Cardiac muscle cell (in vitro differentiated cells and primary cell): ENCODE measurements at regions not wholly inside any gene's neighbourhood (a gene's known extent, or its start where the extent isn't known, plus 50 kb on each side); places are given as distances from the start of the nearest gene placed in this dataset.
"Not testable (repeated sequence)": the region's sequence is repeated elsewhere in the genome, so short reads cannot be mapped to it uniquely, and the experiment has no call there.

Experiments used
- DNase-seq, 2 donors: peaks; one replicate each; pipeline versions ENCODE4 v3.0.0 to v3.0.0-alpha.2; 2010 to 2017; ENCODE audit warnings: low read depth in 1 of 2, low spot score in 1 of 2
- H3K27ac ChIP-seq: fragments of 200-600 bp; sonication (generic); 2 replicates; pipeline ENCODE4 v1.5.1; 2016
- H3K27me3 ChIP-seq: fragments of 200-600 bp; sonication (generic); 2 replicates; pipeline ENCODE4 v1.6.0; 2016; ENCODE audit warnings: control low read depth
- H3K36me3 ChIP-seq: fragments of 200-600 bp; sonication (generic); 2 replicates; pipeline ENCODE4 v1.5.1; 2016; ENCODE audit warnings: control low read depth
- H3K4me1 ChIP-seq: fragments of 200-600 bp; sonication (generic); 2 replicates; pipeline ENCODE4 v1.8.1; 2017; ENCODE audit warnings: low read depth, mild to moderate bottlenecking, mixed run types
- H3K4me3 ChIP-seq: fragments of 200-600 bp; sonication (generic); 2 replicates; pipeline ENCODE4 v1.5.1; 2016; ENCODE audit warnings: mild to moderate bottlenecking
- H3K9me3 ChIP-seq: fragments of 200-600 bp; sonication (generic); 2 replicates; pipeline ENCODE4 v1.5.1; 2017; ENCODE audit warnings: low read depth, mild to moderate bottlenecking, control low read depth
- TF ChIP-seq, protein P1 (sequence below): IDR thresholded peaks from 2 replicates; pipeline ENCODE4 v1.5.1; 2012; ENCODE audit warnings: low read depth, mild to moderate bottlenecking, low read length

DNA sequence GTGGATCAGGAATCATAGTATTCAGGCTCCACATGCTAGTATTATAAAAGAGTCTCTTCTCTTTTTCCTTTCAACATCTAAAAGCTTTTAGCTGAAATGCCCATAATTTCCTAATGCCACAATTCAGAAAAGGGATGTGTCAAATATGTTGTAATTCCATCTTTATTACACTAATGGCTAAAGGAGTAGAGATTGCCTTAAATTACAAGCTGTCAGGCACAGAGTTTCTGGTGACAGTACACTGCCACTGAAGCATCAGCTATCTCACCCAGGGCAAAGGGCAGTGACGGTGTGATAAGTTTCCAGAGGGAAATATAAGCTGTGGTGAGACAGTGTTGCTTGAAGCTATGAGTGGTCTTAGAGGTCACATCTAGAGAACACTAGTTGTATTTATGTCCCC, 581.1 kb downstream of the KCNT2 start:
- TF ChIP-seq, protein P1, sequence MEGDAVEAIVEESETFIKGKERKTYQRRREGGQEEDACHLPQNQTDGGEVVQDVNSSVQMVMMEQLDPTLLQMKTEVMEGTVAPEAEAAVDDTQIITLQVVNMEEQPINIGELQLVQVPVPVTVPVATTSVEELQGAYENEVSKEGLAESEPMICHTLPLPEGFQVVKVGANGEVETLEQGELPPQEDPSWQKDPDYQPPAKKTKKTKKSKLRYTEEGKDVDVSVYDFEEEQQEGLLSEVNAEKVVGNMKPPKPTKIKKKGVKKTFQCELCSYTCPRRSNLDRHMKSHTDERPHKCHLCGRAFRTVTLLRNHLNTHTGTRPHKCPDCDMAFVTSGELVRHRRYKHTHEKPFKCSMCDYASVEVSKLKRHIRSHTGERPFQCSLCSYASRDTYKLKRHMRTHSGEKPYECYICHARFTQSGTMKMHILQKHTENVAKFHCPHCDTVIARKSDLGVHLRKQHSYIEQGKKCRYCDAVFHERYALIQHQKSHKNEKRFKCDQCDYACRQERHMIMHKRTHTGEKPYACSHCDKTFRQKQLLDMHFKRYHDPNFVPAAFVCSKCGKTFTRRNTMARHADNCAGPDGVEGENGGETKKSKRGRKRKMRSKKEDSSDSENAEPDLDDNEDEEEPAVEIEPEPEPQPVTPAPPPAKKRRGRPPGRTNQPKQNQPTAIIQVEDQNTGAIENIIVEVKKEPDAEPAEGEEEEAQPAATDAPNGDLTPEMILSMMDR, result no peak
- DNase-seq, result no peak
- no peak overlapping the region for H3K27ac ChIP-seq
- H3K36me3 ChIP-seq, result no peaks in the 10 kb centered on the region
- H3K27me3 ChIP-seq, result no peaks in the 10 kb centered on the region
- no peaks in the 10 kb centered on the region for H3K4me1 ChIP-seq
- no peak overlapping the region for H3K4me3 ChIP-seq
- H3K9me3 ChIP-seq, result no peaks in the 10 kb centered on the region

DNA sequence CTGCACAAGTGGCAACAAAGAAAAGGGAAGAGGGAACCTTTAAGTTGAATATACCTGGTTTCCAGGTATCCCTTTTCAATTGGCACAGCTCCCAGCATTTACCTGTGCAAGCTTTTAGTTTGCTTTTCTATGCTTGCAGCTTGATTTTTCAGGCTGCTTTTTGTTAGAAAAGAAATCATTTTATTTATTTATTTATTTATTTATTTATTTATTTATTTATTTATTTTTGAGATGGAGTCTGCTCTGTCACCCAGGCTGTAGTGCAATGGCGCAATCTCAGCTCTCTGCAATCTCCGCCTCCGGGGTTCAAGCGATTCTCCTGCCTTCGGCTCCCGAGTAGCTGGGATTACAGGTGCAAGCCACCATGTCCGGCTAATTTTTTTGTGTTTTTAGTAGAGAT, 587.1 kb downstream of the KCNT2 start:
- not testable (repeated sequence) for H3K36me3 ChIP-seq, H3K9me3 ChIP-seq, DNase-seq, H3K4me1 ChIP-seq, H3K27ac ChIP-seq, H3K4me3 ChIP-seq, H3K27me3 ChIP-seq

DNA sequence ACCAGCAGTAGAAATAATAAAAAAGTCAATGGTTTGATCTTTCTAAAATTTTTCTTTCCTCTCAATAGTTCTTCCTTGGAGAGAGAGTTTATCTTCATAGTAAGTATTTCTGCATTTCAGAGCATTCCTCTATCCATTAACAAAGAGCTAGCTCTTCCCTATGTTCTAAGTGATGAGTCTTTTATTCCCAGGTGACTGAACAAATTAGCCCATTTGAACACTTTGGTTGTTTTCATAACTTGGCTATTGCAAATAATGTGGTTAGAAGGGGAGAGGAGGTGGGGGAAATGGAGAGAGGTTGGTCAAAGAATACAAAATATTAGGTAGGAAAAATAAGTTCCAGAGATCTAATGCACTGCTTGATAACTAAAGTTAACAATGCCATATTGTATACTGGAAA, 598.9 kb downstream of the KCNT2 start:
- Histone ChIP-seq H3K9me3 (no peaks in the 10 kb centered on the region), H3K4me3 (no peak overlapping the region), H3K4me1 (no peaks in the 10 kb centered on the region), H3K27me3 (no peaks in the 10 kb centered on the region), H3K27ac (no peak overlapping the region), H3K36me3 (no peaks in the 10 kb centered on the region)
- TF ChIP-seq, protein P1, result no peak
- no peak for DNase-seq

DNA sequence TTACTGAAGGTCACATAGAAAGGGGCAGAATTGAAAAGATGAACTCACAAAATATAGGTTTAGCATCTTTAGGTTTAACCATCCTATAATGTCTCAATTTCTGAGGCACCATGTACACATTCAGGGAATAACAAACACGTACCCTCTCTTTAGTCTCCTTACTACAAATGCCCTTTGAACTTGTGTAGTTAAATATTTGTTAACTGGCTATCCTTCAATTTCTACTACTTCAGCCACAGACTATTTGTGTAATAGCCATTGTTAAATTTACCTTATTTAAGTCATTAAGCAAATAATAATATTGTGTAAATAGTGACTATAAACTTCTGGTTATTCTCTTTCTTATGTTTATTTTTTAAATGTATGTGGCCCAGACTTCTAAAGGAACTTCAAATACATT, 600.5 kb downstream of the KCNT2 start:
- Histone ChIP-seq H3K27me3 (no peaks in the 10 kb centered on the region), H3K4me1 (no peaks in the 10 kb centered on the region), H3K27ac (no peak overlapping the region), H3K36me3 (no peaks in the 10 kb centered on the region), H3K9me3 (no peaks in the 10 kb centered on the region), H3K4me3 (no peak overlapping the region)
- DNase-seq, result no peak
- TF ChIP-seq, protein P1, result no peak

DNA sequence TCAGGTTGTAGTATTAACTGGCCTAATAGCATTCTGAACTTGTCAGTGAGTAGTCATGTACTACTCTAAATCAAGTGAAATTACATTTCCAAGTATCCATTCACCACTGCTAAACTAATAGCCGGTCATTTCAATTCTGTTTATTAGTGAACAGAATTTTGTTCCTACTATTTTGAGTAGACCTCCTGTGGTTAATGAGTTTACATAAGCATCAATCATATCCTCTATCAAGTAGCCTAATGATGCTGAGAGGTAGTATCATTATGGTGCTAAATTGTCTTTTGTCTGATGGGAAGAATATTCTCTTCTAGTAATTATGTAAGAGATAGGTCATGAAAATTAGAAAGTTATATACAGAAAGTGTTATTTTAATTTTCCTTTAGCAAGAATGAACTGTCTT, 602.8 kb downstream of the KCNT2 start:
- Histone ChIP-seq H3K27me3 (no peaks in the 10 kb centered on the region), H3K36me3 (no peaks in the 10 kb centered on the region), H3K9me3 (no peaks in the 10 kb centered on the region), H3K4me1 (no peaks in the 10 kb centered on the region), H3K27ac (no peak overlapping the region), H3K4me3 (no peak overlapping the region)
- TF ChIP-seq, protein P1, result no peak
- no peak for DNase-seq

DNA sequence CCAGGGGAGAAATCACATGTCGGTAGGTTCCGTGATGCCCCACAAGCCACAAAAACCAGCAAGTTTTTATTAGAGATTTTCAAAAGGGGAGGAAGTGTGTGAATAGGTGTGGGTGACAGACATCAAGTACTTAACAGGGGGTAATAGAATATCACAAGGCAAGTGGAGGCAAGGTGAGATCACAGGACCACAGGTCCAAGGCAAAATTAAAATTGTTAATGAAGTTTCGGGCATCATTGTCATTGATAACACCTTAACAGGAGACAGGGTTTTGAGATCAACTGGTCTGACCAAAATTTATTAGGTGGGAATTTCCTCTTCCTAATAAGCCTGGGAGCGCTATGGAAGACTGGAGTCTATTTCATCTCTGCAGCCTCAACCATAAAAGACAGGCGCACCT, 603.9 kb downstream of the KCNT2 start:
- not testable (repeated sequence) for H3K36me3 ChIP-seq, H3K9me3 ChIP-seq, H3K27ac ChIP-seq, DNase-seq, H3K27me3 ChIP-seq, H3K4me1 ChIP-seq, H3K4me3 ChIP-seq

DNA sequence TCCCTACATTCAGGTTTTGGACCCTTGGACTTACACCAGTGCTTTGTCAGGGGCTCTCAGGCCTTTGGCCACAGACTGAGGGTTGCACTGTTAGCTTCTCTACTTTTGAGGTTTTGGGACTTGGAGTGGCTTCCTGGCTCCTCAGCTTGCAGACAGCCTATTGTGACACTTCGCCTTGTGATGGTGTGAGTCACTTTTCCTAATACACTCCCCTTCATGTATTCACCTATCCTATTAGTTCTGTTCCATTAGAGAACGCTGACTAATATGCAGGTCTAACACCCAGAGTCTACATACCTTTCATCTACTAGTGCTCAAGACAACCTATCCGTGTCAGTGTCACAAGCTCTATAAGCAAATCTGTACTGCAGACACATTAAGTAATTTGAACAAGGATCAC, 605.3 kb downstream of the KCNT2 start:
- no peak for DNase-seq
- H3K4me1 ChIP-seq, result no peaks in the 10 kb centered on the region
- no peaks in the 10 kb centered on the region for H3K36me3 ChIP-seq
- no peak overlapping the region for H3K27ac ChIP-seq
- TF ChIP-seq, protein P1, result no peak
- no peaks in the 10 kb centered on the region for H3K9me3 ChIP-seq
- H3K27me3 ChIP-seq, result no peaks in the 10 kb centered on the region
- H3K4me3 ChIP-seq, result no peak overlapping the region

DNA sequence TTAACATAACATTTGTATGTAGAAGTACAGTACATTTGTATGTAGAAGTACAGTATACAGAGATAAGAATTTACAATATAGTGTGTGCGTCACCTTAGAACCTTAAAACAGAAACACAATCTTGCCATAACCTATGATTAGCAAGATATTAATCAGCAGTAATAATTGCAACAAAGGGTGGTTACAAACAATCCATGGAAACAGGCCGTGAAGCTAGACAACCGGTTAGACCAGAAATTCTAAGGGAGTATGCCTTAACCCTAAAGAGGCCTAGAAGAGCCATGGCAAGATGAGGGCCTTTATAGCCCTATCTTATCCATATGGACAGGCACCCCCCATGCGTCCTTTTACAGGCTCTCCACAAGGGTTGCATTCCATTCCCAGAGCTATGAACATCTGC, 605.9 kb downstream of the KCNT2 start:
- not testable (repeated sequence) for H3K27me3 ChIP-seq, DNase-seq, H3K36me3 ChIP-seq, H3K9me3 ChIP-seq, H3K4me1 ChIP-seq, H3K4me3 ChIP-seq, H3K27ac ChIP-seq
